ENCODE measurements at regions not wholly inside any gene's neighbourhood (a gene's known extent, or its start where the extent isn't known, plus 50 kb on each side); places are given as distances from the start of the nearest gene placed in this dataset.

- TF ChIP-seq EZH2 (IDR thresholded peaks at IDR 0.05; ENCODE audit: insufficient read depth, poor library complexity, severe bottlenecking) (no peak), EZH2phosphoT487 (IDR thresholded peaks at IDR 0.05; ENCODE audit: insufficient read depth, low read depth) (no peak)
These were observed 121.8 kb upstream of the OR4E1 start for GRCh38 chr14:21795456-21795855.

Data from GM23248 (cell line).